Central memory CD4-positive, alpha-beta T cell (primary cell): ENCODE measurements at regions not wholly inside any gene's neighbourhood (a gene's known extent, or its start where the extent isn't known, plus 50 kb on each side); places are given as distances from the start of the nearest gene placed in this dataset.
"Not testable (repeated sequence)": the region's sequence is repeated elsewhere in the genome, so short reads cannot be mapped to it uniquely, and the experiment has no call there.

ENCODE experiments used
- DNase-seq: peaks from one replicate; pipeline ENCODE4 v3.0.0; 2022

DNA sequence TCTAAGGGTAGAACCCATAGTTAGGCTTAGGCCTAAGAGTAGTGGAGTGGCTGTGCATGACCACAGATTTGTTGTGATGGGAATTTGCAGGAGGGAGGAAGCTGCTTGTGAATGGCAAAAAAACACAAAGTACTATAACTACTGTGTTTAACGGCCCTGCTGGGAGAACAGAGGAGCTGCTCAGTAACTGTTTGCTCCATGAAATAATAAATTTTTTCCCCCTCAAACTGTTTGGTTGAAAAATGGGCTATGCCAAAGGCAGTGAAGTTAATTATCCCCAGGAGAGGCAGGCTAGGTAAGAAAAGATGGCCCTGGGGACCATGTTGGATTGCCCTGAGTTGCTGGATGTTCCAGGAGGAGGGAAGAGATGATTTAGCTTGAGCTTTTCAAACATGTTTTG, 216.1 kb upstream of the ADRA1D start:
- no peak for DNase-seq

DNA sequence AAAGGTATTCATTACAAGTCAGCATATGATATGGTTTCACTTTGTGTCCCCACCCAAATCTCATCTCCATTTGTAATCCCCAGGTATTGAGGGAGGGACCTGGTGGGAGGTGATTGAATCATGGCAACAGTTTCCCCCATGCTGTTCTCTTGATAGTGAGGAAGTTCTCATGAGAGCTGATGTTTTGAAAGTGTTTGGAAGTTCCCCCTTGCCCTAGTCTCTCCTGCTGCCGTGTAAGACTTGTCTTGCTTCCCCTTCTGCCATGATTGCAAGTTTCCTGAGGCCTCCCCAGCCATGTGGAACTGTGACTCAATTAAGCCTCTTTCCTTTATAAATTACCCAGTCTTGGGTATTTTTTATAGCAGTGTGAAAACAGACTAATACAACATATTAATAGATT, 213.7 kb upstream of the ADRA1D start:
- not testable (repeated sequence) for DNase-seq

DNA sequence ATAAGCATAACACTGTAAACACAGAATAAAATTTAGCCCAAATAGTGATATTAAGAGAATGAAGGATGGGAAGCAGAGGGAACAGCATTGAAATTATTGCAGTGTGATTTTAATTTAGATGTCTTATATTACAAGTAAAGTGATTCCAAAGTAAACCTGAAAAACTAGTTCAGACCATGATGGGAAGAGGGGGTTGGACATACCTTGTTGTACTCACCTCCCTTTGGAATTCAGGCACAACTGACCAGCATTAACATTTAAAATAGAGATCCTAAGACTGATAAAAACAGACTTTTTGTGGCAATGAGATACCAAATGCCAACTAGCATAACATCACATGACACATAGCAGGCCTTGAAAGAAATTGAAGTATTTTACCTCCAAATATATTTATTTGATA, 210.0 kb upstream of the ADRA1D start:
- no peak for DNase-seq

DNA sequence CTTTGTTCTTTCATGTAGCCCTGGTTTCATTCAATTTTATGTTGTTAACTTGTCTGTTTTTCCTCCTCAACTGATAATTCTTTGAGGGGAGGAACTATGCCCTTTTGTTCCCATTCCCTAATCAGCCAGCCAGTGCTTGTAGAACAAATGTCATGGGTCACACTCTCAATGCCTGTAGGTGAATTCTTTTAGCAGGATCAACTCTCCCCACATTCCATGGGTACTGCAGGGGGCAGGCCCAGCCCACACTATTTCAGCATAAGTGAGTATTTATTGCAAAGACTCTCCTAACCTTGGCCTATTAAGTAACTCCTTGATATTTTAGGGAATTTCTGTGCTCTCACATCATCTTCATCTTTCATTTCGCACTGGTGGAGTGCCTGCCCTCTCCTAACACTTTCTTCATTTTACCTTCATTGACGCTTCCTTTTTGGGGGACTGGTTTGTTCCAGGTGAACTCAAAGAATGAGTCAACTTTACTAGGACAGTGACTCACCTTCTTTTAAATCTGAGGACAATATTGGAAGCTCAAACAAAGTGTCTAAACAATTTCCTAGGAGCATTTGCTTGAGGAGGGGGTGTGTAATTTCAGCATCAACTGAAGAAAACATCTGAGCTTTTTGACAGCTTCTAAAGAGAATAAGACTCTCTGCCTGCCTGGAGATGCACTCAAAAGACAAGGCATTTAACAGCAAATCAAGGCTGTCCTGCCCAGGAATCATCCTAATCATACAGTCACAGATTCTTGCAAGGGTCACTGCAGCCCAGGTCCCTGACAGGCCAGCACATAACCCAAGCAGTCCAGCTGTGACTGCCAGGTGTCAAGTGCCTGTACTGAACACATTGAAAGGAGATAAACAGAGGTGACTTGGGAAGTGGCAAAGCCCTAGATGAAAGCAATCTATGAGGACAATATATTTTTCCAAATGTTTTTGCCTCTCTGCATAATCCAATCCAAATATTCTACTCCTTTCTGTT, 208.8 kb upstream of the ADRA1D start:
- no peak for DNase-seq

DNA sequence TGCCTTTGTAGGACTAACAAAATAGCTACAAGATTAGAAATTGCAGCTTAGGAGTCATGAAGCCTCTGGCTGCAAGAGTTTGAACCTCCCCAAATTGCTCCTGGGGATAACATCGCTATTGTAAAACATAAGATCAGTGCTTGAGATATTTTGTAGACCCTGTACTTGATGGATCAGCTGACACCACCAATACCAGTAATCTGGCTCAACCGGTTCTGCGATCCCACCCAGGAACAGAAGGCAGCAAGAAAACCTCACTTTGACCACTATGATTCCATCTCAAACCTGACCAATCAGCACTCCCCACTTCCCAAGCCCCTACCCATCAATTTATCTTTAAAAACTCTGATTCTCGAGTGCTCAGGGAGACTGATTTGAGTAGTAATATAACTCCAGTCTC, 206.9 kb upstream of the ADRA1D start:
- no peak for DNase-seq

DNA sequence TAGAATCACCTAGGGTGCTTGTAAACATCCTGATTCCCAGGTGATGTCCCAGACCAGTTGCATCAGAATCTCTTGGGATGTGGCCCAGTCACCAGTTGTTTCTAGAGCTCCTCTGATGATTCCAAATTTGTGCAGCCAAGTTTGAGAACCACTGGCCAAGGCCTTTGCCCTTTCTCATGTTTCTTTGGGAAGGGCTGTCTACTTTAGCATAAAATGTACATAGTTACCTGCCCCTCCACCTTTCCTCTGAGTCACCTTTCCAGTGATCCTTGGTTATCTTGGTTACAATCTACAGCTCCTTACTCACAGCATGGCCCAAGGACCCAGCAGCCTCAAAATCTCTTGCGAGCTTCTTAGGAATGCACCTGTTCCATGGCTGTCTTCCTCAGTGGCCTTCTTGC, 206.2 kb upstream of the ADRA1D start:
- no peak for DNase-seq

DNA sequence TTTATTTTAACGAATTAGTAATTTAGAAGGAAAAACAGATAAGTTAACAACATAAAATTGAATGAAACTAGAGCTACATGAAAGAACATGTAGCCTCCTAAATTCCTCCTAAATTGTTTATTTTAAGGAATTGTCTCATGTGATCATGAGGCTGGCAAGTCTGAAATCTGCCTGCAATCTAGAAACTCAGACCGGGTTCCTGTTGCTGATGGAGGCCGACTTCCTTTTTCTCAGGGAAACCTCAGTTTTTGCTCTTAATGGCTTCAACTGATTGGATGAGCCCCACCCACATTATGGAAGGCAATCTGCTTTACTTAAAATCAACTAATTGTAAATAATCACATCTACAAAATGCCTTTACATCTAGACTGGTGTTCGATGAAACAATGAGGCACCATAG, 205.0 kb upstream of the ADRA1D start:
- DNase-seq, result no peak

DNA sequence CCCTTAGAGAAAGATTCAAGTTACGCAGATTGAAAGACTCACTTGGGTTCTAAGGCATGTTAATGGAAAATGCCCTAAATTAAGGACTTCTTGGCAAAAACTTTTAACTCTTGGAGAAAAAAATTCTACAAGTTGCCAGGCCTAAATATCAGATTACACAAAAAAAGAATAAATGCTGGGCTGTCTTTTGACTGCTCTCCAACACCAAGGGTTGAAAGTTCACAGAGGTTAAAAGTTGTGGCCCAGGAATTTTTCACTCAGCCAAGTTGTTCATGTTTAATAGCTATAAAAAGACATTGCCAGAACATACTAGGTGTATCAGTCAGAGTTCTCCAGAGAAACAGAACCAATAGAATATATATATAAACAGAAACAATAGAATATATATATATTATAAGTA, 204.3 kb upstream of the ADRA1D start:
- DNase-seq, result no peak

DNA sequence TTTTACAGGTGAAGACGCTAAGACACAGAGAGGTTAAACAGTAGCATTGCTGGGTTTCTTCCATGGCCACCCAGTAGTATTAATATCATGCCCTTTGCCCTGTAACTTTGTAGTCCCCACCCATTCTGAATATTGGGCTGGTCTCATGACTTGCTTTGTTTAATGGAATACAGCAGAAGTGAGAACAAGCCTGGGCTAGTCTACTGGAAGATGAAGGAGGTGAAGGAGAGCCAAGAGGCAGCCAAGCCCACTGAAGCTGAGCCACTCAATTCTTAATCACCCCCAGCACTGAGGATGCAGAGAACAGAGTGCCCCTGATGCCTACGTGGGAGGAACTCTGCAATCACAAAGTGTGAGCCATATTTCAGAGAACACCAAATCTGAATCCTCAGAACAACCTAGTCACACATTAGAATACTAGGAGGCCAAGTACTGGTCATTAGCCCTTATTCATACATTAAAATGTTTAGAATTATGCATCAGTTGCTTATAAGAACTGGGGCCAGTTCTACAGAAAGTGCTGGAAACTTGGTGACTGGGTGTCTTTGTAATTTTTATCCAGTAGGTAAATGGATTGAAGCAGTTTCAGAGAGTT, 202.5 kb upstream of the ADRA1D start:
- DNase-seq, result no peak

DNA sequence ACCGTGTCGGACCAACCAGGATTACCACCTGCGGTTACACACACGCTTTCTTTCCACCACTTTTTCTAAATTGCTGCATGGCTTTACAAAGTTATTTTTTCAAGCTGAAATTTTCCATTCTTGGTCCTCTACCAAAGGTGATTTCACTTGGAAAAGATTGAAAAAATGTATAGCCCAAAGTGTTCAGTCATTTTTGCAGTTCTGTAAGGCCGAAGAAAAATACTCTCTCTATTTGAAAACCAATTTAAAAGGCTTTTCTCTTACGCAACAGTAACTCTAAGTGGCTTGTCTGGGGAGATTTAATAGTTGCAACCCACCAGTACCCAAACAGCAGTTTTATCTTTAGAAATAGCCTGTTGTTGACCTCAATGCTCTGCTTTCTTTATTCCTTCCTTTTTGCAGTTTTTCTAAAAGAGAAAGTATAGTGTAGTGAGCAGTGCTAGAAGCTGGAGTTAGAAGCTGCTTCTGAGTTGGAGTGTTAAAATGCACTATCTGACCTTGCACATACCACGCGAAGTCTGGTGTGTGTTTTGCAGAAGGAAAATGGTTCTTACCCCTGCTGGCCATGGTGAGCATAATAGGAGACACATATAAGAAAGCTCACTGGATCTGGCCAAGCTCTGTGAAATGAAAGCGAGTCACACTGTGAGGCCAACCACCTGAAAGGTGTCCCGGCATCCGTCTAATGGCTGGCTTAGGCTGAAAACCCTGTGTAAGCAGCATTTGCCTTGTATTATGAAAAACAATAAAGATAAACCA, 201.0 kb upstream of the ADRA1D start:
- no peak for DNase-seq

DNA sequence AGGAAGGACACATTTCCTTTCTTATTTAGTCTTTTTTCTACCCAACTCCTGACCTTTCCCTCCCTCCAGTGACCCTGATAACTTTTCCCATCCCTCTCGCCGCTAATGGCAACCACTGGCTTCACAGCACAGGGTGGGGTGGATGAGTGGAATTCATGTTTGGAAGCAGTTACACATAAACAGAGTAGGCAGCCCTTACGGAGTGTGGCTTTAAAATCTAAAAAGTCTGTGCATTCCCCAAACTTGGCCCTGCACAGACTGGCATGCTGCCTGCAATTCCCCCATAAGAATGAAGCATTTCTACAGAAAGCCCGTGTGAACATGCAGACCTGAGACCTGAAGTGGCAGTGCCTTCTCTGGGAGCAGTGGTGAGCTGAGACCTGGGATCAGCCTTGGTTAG, 196.7 kb upstream of the ADRA1D start:
- no peak for DNase-seq

DNA sequence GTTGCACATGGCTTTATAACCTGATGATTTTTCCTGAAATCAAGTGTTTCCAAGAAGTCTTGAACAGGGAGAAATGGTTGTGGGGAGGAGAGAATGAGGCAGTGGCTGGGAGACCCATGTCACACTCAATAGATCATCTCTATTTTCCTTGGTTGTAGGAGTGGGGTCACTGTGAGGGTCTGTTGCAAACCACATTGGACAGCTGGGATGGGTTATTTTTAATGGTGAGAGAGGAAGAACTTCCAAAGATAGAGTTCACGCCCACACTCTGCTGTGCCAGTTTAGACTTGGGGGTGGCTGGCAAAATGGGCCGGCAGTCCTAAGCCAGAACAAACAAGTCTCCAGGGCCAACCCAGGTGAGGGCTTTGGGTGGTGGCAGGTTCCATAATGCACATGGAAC, 196.2 kb upstream of the ADRA1D start:
- no peak for DNase-seq

DNA sequence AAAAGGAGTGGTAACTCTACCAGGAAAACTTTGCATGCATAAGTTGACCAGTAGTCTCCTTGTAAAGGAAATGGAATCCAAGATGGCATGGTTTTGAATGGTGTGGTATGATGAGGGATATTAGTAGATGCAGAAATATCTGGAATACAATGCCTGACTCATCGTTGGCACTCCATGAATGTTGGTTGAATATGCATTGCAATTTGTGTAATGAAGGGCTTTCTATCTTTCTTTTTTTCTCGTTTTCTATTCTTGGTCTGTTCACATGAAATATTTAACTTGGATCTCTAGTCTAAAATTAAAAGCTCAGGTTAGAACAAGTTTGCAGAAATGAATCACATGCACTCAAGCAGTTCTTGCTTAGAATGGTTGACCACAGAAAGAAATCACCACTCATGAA, 195.3 kb upstream of the ADRA1D start:
- DNase-seq, result no peak

DNA sequence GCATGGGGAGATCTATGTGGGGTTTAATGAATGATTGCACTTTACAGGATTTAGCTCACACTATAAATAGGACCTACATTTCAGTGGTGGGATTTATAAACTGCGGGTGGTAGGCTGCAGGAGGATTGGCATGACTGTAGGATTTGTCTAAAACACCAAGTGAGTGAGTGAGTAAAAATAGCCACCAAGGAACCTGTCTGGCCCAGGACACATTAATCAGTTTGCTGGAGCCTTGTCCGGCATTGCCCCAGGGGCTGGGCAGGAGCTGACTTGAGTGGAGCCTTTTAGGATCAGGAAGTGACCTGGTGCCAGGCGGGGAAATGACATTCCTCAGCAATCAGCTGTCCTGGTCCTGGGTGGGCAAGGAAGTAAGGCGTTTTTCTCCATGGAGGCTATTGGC, 193.9 kb upstream of the ADRA1D start:
- DNase-seq, result no peak

DNA sequence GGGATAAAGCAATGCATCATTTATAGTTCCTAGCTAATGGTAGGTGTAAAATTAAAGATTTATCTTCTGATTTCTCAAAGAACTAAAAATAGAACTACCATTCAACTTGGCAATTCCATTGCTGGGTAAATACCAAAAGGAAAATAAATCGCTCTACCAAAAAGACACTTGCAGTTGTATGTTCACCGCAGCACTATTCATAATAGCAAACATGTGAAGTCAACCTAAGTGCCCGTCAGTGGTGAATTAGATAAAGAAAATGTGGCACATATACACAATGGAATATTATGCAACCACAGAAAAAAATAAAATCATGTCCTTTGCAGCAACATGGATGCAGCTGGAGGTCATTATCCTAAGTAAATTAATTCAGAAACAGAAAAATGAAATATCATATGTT, 192.8 kb upstream of the ADRA1D start:
- DNase-seq, result no peak

DNA sequence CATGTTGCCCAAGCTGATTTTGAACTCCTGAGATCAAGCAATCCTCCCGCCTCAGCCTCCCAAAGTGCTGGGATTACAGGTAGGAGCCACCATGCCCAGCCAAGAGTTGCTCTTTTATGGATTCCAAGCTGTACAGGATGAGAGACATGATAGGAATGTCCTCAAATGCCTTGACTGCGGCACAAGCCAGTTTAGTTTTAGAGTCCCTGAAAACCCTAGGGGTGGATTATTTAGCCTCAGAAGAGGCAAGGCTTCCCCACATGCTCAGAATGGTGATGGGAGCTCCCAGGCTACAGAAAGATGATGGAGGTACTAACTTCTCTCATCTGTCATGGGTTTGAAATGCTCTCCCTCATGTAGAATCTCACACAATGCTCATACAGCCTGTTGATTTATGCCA, 192.1 kb upstream of the ADRA1D start:
- no peak for DNase-seq

DNA sequence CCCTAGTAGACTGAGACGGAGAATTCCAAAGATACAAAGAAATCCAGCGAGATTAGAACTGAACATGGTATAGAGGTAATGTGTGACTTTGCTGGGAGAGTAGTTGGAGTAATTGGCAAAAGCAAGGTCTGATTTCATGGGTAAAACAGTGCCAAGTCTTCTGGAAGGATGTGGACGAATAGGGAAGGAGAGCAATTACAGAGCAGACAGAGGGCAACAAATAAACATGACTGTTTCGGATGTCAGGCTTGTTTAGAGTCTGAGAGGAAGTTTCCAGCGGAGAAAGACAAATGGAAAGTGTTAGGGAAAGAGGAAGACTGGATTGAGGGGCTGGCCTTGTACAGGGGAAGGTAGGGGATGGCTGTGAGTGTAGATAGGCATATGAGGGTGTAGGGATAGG, 190.4 kb upstream of the ADRA1D start:
- DNase-seq, result no peak

DNA sequence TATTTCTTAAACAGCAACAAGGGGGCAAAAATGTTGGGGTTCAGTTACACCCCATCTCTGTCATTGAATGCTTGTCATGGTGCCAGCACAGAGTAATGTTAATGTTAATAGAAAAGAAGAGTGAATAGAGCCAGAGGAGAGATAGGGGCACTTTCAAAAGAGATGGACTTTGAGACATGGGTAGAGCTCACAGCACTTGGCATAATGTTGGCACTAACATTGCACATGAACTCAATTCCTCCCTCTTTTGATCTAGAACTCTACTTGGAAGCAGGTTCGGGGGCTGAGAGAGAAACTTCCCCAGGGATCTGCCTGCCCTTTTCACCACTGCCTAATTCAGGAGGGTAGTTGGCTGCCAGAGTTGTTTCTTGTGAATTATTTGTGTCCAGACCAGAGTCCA, 188.0 kb upstream of the ADRA1D start:
- DNase-seq, result no peak

DNA sequence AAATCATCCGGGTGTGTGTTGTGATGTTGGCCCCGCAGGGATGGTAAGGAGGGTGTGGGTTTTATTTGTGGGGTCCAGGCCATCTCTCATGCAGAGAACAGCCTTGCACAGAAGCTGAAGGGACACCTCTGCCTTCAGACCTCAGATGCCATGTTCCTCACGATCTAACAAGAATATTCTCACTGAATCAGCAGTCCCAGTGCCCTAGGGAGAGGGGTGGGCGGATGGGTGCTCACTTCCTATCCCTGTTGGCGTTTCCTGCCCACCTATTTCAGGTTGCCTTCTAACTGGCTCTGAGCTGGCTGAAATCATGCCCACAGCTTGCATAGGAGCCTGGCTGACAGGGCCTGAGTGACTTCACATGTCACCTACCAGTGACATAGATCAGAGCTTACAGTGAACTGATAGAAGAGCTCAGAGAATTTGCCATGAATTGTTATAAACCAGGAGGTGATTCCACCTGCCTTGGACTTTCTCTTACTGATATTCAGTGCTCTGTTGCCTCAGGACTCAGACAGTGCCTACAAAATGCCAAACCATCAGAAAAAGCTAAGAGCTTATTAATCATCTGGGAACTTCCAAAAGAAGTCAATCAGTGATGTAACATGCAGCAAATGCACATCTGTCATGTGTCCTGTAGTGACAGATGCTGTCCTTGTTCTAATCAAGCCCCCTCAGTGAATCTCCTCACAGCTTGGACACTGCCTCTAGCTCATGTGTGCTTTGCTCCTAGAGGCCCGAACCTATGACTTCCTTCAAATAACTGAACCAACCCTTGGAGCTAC, 186.8 kb upstream of the ADRA1D start:
- DNase-seq, result no peak

DNA sequence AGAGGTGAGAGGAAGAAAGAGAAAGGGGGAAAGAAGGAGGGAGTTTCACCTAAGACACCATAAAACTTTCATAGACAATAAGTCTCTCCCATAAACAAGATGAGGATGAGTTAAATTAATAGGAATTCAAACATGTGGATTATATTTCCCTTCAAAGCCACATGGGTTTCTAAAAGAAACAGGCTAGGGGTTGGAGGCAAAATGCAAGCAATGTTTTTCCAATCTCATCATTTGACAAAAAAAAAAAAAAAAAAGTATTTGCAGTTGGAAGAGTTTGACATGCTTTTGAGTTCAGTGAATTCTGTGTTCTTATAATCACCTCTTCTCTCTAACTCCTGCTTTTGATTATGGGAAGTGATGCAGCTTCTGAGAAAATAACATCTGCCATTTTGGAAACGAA, 186.1 kb upstream of the ADRA1D start:
- DNase-seq, result no peak

DNA sequence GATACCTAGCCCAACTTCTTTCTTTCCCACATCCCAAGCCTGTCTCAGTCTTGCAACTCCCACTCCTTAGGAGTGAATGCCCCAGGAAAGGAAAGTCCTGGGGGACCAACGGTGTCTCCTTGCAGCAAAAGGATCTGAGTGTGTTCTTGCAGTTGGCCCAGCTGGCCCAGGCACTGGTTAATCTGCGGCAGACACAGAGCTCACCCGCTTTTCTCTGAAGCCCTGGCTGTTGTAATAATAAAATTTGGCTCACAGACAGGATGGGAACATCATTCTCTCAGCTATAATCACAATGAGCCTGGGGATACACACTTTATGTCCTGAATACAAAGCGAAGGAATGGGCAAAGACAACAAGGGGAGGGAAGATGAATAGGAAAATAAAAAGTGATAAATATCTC, 185.6 kb upstream of the ADRA1D start:
- no peak for DNase-seq

DNA sequence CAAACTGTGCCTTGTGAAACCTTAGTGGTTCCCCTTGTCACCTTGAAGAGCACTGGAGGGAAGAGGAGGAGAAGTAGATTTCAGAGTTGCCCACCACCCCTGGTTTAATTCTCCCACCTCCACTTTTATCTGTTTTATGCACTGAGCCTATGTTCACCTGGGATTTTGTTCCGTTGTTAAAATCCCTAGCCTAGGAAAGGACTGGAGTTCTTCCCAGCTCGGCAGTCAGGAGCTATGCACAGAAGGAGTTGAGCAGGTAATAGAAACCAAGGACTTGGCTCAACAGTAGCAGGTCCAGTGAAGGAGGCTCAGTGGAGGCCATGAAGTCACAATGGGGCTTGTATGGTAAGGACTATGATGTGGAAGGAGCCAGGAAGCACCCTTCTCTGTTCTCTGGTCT, 182.4 kb upstream of the ADRA1D start:
- no peak for DNase-seq

DNA sequence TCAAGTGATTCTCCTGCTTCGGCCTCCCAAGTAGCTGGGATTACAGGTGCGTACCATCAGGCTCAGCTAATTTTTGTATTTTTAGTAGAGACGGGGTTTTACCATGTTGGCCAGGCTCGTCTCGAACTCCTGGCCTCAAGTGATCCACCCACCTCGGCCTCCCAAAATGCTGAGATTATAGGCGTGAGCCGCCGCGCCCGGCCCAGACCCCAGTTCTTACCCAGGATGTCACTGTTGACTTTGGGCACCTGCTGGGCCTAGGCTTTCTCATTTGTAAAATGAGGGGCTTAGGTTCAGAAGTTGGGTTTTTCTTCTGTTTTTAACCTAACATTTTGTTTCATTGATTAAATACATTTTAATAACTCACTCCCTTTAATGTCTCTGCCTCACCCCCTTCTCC, 181.7 kb upstream of the ADRA1D start:
- not testable (repeated sequence) for DNase-seq
